ENCODE measurements at regions not wholly inside any gene's neighbourhood (a gene's known extent, or its start where the extent isn't known, plus 50 kb on each side); places are given as distances from the start of the nearest gene placed in this dataset.

DNA sequence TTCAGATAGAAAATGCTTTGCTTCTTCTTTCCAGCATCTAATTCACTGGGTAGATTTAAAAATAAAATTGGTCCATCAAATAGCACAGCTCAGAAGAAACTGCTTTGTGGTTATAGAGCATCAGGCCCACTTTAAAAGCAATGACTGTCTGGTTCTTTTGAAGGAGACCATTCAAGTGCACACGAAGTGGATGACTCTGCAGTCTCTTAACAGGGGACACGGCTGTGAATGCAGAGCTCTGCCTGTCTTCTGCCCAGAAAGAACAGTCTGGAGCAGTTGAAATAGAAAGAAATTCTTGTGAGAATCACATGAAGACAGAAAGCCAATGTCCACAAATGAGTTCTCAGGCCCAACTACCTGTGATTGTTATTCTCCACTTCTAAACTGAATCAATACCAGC is 138.7 kb upstream of the PLEKHA5 start:
- no peaks in the 10 kb centered on the region for H3K36me3 Mint-ChIP-seq
- intact Hi-C loops (cut with micrococcal nuclease): no loop called here
- POLR2A ChIA-PET: no interaction called here
- no peaks in the 10 kb centered on the region for H3K27me3 Mint-ChIP-seq
- no peak overlapping the region for H3K4me3 Mint-ChIP-seq
- no peak for DNase-seq
- no peak overlapping the region for H3K27ac Mint-ChIP-seq
- CTCF ChIA-PET: interaction anchor here (1.4 kb wide), 1 partner anchor 129 kb away, joined by 3 read pairs; no protein-coding TSS in a partner anchor
- H3K4me1 Mint-ChIP-seq (ENCODE audit: low read depth): no peaks in the 10 kb centered on the region
- H3K9me3 Mint-ChIP-seq: no peaks in the 10 kb centered on the region

DNA sequence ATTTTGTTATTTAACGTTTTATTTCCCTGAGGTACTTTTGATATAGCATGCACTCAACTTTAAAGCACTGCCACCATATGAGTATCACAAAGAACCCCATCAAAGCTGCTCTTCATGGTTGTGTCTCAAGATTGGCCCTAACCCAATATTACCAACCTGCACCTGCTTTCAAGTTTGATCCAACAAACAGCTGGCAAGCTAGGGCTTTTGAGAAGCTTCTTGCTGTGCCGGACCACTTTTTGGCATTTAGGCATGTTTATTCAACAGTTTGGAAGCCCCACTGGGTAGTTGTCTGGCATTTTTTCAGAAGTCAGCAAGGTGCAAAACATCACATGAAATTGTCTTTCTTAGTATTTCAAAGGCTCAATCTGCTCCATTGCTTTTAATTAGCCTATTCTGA is 137.2 kb upstream of the PLEKHA5 start:
- no peak overlapping the region for H3K4me3 Mint-ChIP-seq
- ChIA-PET POLR2A (no interaction called here), CTCF (no interaction called here)
- H3K36me3 Mint-ChIP-seq: no peaks in the 10 kb centered on the region
- intact Hi-C loops (cut with micrococcal nuclease): no loop called here
- H3K27ac Mint-ChIP-seq: no peak overlapping the region
- no peaks in the 10 kb centered on the region for H3K27me3 Mint-ChIP-seq
- H3K9me3 Mint-ChIP-seq: no peaks in the 10 kb centered on the region
- no peaks in the 10 kb centered on the region for H3K4me1 Mint-ChIP-seq (ENCODE audit: low read depth)
- DNase-seq: no peak

GRCh38 chr12:18998343-18999261 is 130.9 kb upstream of the PLEKHA5 start:
- H3K36me3 Mint-ChIP-seq: no peaks in the 10 kb centered on the region
- POLR2A ChIA-PET: no interaction called here
- CTCF ChIA-PET: no interaction called here
- no peak overlapping the region for H3K4me3 Mint-ChIP-seq
- no peak overlapping the region for H3K27ac Mint-ChIP-seq
- DNase-seq: no peak
- intact Hi-C loops (cut with micrococcal nuclease): no loop called here
- H3K9me3 Mint-ChIP-seq: no peaks in the 10 kb centered on the region
- no peaks in the 10 kb centered on the region for H3K4me1 Mint-ChIP-seq (ENCODE audit: low read depth)
- H3K27me3 Mint-ChIP-seq: no peaks in the 10 kb centered on the region

GRCh38 chr12:19000836-19001235 is 128.7 kb upstream of the PLEKHA5 start:
- no peak for DNase-seq
- no peak overlapping the region for H3K27ac Mint-ChIP-seq
- H3K4me1 Mint-ChIP-seq (ENCODE audit: low read depth): no peaks in the 10 kb centered on the region
- POLR2A ChIA-PET: no interaction called here
- H3K9me3 Mint-ChIP-seq: no peaks in the 10 kb centered on the region
- no peaks in the 10 kb centered on the region for H3K27me3 Mint-ChIP-seq
- no peak overlapping the region for H3K4me3 Mint-ChIP-seq
- intact Hi-C loops (cut with micrococcal nuclease): no loop called here
- CTCF ChIA-PET: no interaction called here
- H3K36me3 Mint-ChIP-seq: no peaks in the 10 kb centered on the region

DNA sequence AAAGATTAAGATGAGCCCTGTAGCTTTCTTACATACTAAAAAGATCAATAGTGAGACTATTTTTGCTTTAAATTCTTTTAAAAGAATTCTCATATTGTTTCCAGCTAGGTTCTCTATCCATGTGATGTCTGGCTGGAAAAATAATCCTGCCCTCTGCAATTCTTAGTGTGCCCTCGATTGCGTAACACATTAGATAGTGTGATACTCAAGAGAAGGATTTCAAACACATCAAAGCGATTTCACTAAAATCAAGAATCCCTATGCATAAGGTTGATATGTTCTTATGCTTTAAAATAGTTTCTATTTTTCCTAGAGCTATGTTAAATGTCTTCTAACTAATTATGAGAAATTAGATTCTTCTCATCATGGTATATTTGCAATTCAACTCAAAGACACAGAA is 127.3 kb upstream of the PLEKHA5 start:
- ChIA-PET CTCF (interaction anchor here (0.9 to 1.1 kb wide), 2 partner anchors 184 to 185 kb away, joined by 3 read pairs; no protein-coding TSS in a partner anchor), POLR2A (no interaction called here)
- Mint-ChIP-seq H3K4me1 (ENCODE audit: low read depth) (no peaks in the 10 kb centered on the region), H3K9me3 (no peaks in the 10 kb centered on the region), H3K27me3 (no peaks in the 10 kb centered on the region), H3K27ac (no peak overlapping the region), H3K36me3 (no peaks in the 10 kb centered on the region), H3K4me3 (no peak overlapping the region)
- intact Hi-C loops (cut with micrococcal nuclease): no loop called here
- DNase-seq: no peak

GRCh38 chr12:19003141-19003540 is 126.4 kb upstream of the PLEKHA5 start:
- intact Hi-C loops (cut with micrococcal nuclease): no loop called here

GRCh38 chr12:19003987-19004619 is 125.4 kb upstream of the PLEKHA5 start:
- intact Hi-C loops (cut with micrococcal nuclease): no loop called here

More at GRCh38 chr12:19003141-19003540, 126.4 kb upstream of the PLEKHA5 start:
- Mint-ChIP-seq H3K27me3 (no peaks in the 10 kb centered on the region), H3K4me1 (ENCODE audit: low read depth) (no peaks in the 10 kb centered on the region), H3K36me3 (no peaks in the 10 kb centered on the region), H3K4me3 (no peak overlapping the region), H3K27ac (no peak overlapping the region), H3K9me3 (no peaks in the 10 kb centered on the region)
- DNase-seq: no peak
- CTCF ChIA-PET: no interaction called here
- POLR2A ChIA-PET: no interaction called here

DNA sequence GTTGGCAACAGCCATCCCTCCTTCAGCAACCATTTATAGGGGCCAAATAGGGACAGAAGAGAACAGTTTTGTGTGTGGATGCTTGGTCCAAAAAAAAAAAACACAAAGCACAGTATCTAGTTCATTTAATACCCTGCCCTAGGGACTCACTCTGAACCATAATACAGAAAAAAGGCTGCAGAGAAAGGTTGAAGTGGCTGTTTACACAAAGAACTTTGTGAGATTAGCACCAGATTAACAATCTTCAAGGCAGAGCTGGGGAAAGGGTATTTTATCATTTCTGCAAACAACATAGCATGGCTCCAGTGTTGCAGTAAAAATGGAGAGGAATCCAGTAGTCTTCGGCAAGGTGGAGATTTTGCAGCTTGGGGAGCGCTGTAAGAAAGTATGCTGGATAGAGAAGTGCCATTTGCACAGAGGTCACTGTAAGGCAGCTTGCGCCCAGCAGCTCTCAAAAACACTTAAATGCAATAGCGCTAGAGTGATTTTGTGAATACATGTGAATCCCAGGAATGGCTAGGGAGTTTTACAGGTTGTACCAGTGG is 124.2 kb upstream of the PLEKHA5 start:
- no peak overlapping the region for H3K4me3 Mint-ChIP-seq
- intact Hi-C loops (cut with micrococcal nuclease): no loop called here
- no peak for DNase-seq
- CTCF ChIA-PET: no interaction called here
- no peaks in the 10 kb centered on the region for H3K36me3 Mint-ChIP-seq
- POLR2A ChIA-PET: no interaction called here
- no peak overlapping the region for H3K27ac Mint-ChIP-seq
- no peaks in the 10 kb centered on the region for H3K9me3 Mint-ChIP-seq
- no peaks in the 10 kb centered on the region for H3K27me3 Mint-ChIP-seq
- no peaks in the 10 kb centered on the region for H3K4me1 Mint-ChIP-seq (ENCODE audit: low read depth)

More at GRCh38 chr12:19003987-19004619, 125.4 kb upstream of the PLEKHA5 start:
- no peaks in the 10 kb centered on the region for H3K4me1 Mint-ChIP-seq (ENCODE audit: low read depth)
- no peaks in the 10 kb centered on the region for H3K27me3 Mint-ChIP-seq
- CTCF ChIA-PET: no interaction called here
- POLR2A ChIA-PET: no interaction called here
- H3K4me3 Mint-ChIP-seq: no peak overlapping the region
- no peak overlapping the region for H3K27ac Mint-ChIP-seq
- DNase-seq: no peak
- no peaks in the 10 kb centered on the region for H3K9me3 Mint-ChIP-seq
- H3K36me3 Mint-ChIP-seq: no peaks in the 10 kb centered on the region

GRCh38 chr12:19006626-19007137 is 122.9 kb upstream of the PLEKHA5 start:
- intact Hi-C loops (cut with micrococcal nuclease): no loop called here
- H3K4me3 Mint-ChIP-seq: no peak overlapping the region
- no peaks in the 10 kb centered on the region for H3K4me1 Mint-ChIP-seq (ENCODE audit: low read depth)
- no peaks in the 10 kb centered on the region for H3K36me3 Mint-ChIP-seq
- no peaks in the 10 kb centered on the region for H3K27me3 Mint-ChIP-seq
- POLR2A ChIA-PET: no interaction called here
- H3K9me3 Mint-ChIP-seq: no peaks in the 10 kb centered on the region
- DNase-seq: no peak
- CTCF ChIA-PET: no interaction called here
- H3K27ac Mint-ChIP-seq: no peak overlapping the region

- H3K27ac Mint-ChIP-seq: no peak overlapping the region
- no peaks in the 10 kb centered on the region for H3K27me3 Mint-ChIP-seq
- no peak overlapping the region for H3K4me3 Mint-ChIP-seq
- intact Hi-C loops (cut with micrococcal nuclease): no loop called here
- DNase-seq: no peak
- ChIA-PET CTCF (no interaction called here), POLR2A (no interaction called here)
- no peaks in the 10 kb centered on the region for H3K36me3 Mint-ChIP-seq
- H3K9me3 Mint-ChIP-seq: no peaks in the 10 kb centered on the region
- H3K4me1 Mint-ChIP-seq (ENCODE audit: low read depth): no peaks in the 10 kb centered on the region
Measured at GRCh38 chr12:19008102-19008501, 121.4 kb upstream of the PLEKHA5 start.

GRCh38 chr12:19010087-19010486 is 119.4 kb upstream of the PLEKHA5 start:
- H3K4me3 Mint-ChIP-seq: no peak overlapping the region
- intact Hi-C loops (cut with micrococcal nuclease): no loop called here
- no peaks in the 10 kb centered on the region for H3K27me3 Mint-ChIP-seq
- H3K36me3 Mint-ChIP-seq: no peaks in the 10 kb centered on the region
- H3K9me3 Mint-ChIP-seq: no peaks in the 10 kb centered on the region
- no peak overlapping the region for H3K27ac Mint-ChIP-seq
- DNase-seq: no peak
- POLR2A ChIA-PET: no interaction called here
- CTCF ChIA-PET: no interaction called here
- H3K4me1 Mint-ChIP-seq (ENCODE audit: low read depth): no peaks in the 10 kb centered on the region

- Mint-ChIP-seq H3K27me3 (no peaks in the 10 kb centered on the region), H3K4me1 (ENCODE audit: low read depth) (no peaks in the 10 kb centered on the region), H3K9me3 (no peaks in the 10 kb centered on the region), H3K27ac (no peak overlapping the region), H3K4me3 (no peak overlapping the region), H3K36me3 (no peaks in the 10 kb centered on the region)
- intact Hi-C loops (cut with micrococcal nuclease): no loop called here
- POLR2A ChIA-PET: no interaction called here
- CTCF ChIA-PET: no interaction called here
- no peak for DNase-seq
Measured at GRCh38 chr12:19010726-19011125, 118.8 kb upstream of the PLEKHA5 start.
